ENCODE measurements at regions not wholly inside any gene's neighbourhood (a gene's known extent, or its start where the extent isn't known, plus 50 kb on each side); places are given as distances from the start of the nearest gene placed in this dataset.

GRCh38 chr2:49677227-49677626 lies 522.9 kb upstream of the FSHR start:
- no peaks in the 10 kb centered on the region for H4K20me1 ChIP-seq (replicated peaks; ENCODE audit: insufficient read depth)
- H3K27me3 Mint-ChIP-seq (ENCODE audit: insufficient read depth, low read depth, poor library complexity) = peaks cover 2% of the 10 kb centered on the region
- H3K27me3 ChIP-seq (ENCODE audit: insufficient read depth) = no peaks in the 10 kb centered on the region
- no peaks in the 10 kb centered on the region for H3K36me3 Mint-ChIP-seq (ENCODE audit: low read depth)
- H3F3A ChIP-seq (replicated peaks; ENCODE audit: low read depth) = no peaks in the 10 kb centered on the region
- ATAC-seq = no peak
- H3K4me2 ChIP-seq = no peak overlapping the region
- H3K36me3 ChIP-seq (ENCODE audit: insufficient read depth) = no peaks in the 10 kb centered on the region
- H3K27ac Mint-ChIP-seq = no peak overlapping the region
- no peak for DNase-seq (ENCODE audit: low spot score)
- H3K4me3 Mint-ChIP-seq = no peak overlapping the region
- no peaks in the 10 kb centered on the region; the same call in 1 of the 2 replicates for H3K4me1 ChIP-seq (ENCODE audit: insufficient read depth)
- H3K79me2 ChIP-seq (replicated peaks; ENCODE audit: insufficient read depth) = no peaks in the 10 kb centered on the region
- peaks cover 11% of the 10 kb centered on the region for H3K4me1 Mint-ChIP-seq
- no peak overlapping the region for H2AFZ ChIP-seq
- no peak overlapping the region for H3K4me3 ChIP-seq
- H3K9me3 Mint-ChIP-seq = no peaks in the 10 kb centered on the region
- no peak overlapping the region for H3K27ac ChIP-seq (ENCODE audit: low read depth)
- TF ChIP-seq ZNF114 (CRISPR knock-in tag; IDR thresholded peaks at IDR 0.05) (no peak), ZNF331 (CRISPR knock-in tag; IDR thresholded peaks at IDR 0.05; ENCODE audit: low read depth) (no peak)
- TF ChIP-seq, protein P1, sequence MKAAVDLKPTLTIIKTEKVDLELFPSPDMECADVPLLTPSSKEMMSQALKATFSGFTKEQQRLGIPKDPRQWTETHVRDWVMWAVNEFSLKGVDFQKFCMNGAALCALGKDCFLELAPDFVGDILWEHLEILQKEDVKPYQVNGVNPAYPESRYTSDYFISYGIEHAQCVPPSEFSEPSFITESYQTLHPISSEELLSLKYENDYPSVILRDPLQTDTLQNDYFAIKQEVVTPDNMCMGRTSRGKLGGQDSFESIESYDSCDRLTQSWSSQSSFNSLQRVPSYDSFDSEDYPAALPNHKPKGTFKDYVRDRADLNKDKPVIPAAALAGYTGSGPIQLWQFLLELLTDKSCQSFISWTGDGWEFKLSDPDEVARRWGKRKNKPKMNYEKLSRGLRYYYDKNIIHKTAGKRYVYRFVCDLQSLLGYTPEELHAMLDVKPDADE (IDR thresholded peaks at IDR 0.05) = no peak
- no peaks in the 10 kb centered on the region for H3K9me2 ChIP-seq (ENCODE audit: insufficient read depth)

- no peaks in the 10 kb centered on the region for H4K20me1 ChIP-seq (replicated peaks; ENCODE audit: insufficient read depth)
- Mint-ChIP-seq H3K9me3 (peaks cover 5% of the 10 kb centered on the region), H3K4me3 (no peak overlapping the region), H3K4me1 (no peaks in the 10 kb centered on the region), H3K27me3 (ENCODE audit: insufficient read depth, low read depth, poor library complexity) (peaks cover 2% of the 10 kb centered on the region), H3K27ac (no peak overlapping the region), H3K36me3 (ENCODE audit: low read depth) (no peaks in the 10 kb centered on the region)
- no peaks in the 10 kb centered on the region for H3K27me3 ChIP-seq (ENCODE audit: insufficient read depth)
- ATAC-seq = no peak
- TF ChIP-seq REST (IDR thresholded peaks at IDR 0.05; ENCODE audit: unreplicated experiment) (no peak), NANOG (IDR thresholded peaks at IDR 0.05; ENCODE audit: borderline replicate concordance) (no peak), EZH2 (IDR thresholded peaks at IDR 0.05; ENCODE audit: low read depth, unreplicated experiment) (no peak), ZNF462 (CRISPR knock-in tag; IDR thresholded peaks at IDR 0.05) (no peak), CREB1 (CRISPR knock-in tag; IDR thresholded peaks at IDR 0.05; ENCODE audit: low read depth) (no peak), ZNF114 (CRISPR knock-in tag; IDR thresholded peaks at IDR 0.05) (no peak), JUNB (IDR thresholded peaks at IDR 0.05; ENCODE audit: unreplicated experiment) (no peak), ZNF331 (CRISPR knock-in tag; IDR thresholded peaks at IDR 0.05; ENCODE audit: low read depth) (no peak)
- TF ChIP-seq, protein P1 (IDR thresholded peaks at IDR 0.05) = no peak
- H3F3A ChIP-seq (replicated peaks; ENCODE audit: low read depth) = no peaks in the 10 kb centered on the region
- no peak overlapping the region for H3K27ac ChIP-seq (ENCODE audit: low read depth)
- no peaks in the 10 kb centered on the region for H3K36me3 ChIP-seq (ENCODE audit: insufficient read depth)
- no peak overlapping the region for H3K4me3 ChIP-seq
- no peaks in the 10 kb centered on the region for H3K4me1 ChIP-seq (ENCODE audit: insufficient read depth)
- H3K9me2 ChIP-seq (ENCODE audit: insufficient read depth) = peaks cover 16% of the 10 kb centered on the region
- no peak for DNase-seq (ENCODE audit: low spot score)
- H3K79me2 ChIP-seq (replicated peaks; ENCODE audit: insufficient read depth) = no peaks in the 10 kb centered on the region
- no peak overlapping the region for H2AFZ ChIP-seq
- H3K4me2 ChIP-seq = no peak overlapping the region
Measured at GRCh38 chr2:49664827-49665226, 510.5 kb upstream of the FSHR start.

Data from GM23338 (cell line).